ENCODE measurements at regions not wholly inside any gene's neighbourhood (a gene's known extent, or its start where the extent isn't known, plus 50 kb on each side); places are given as distances from the start of the nearest gene placed in this dataset.
"Not testable (repeated sequence)": the region's sequence is repeated elsewhere in the genome, so short reads cannot be mapped to it uniquely, and the experiment has no call there.

DNA sequence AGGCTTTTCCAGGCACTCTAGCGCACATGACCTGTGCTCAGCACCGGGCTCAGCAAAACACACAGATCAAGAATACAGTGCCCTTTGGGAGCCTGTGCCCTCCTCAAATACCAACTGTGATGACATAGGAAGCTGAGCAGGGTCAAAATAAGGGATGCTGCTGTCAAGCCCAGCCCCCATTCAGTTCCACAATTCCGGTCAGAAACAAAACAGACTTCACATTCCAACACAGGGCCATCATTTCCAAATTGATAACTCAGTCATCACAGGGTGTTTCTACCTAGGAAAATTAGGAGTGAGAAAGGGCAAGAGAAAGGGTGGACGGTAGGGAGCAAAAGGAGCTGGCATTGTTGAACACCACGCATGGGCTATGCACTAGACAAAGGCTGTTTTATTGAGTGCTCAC, 158.4 kb upstream of the CCDC54 start:
- no peak overlapping the region for H3K27ac ChIP-seq
- H3K4me3 ChIP-seq (ENCODE audit: low read depth, low read length), result no peak overlapping the region
- TF ChIP-seq, protein P1, sequence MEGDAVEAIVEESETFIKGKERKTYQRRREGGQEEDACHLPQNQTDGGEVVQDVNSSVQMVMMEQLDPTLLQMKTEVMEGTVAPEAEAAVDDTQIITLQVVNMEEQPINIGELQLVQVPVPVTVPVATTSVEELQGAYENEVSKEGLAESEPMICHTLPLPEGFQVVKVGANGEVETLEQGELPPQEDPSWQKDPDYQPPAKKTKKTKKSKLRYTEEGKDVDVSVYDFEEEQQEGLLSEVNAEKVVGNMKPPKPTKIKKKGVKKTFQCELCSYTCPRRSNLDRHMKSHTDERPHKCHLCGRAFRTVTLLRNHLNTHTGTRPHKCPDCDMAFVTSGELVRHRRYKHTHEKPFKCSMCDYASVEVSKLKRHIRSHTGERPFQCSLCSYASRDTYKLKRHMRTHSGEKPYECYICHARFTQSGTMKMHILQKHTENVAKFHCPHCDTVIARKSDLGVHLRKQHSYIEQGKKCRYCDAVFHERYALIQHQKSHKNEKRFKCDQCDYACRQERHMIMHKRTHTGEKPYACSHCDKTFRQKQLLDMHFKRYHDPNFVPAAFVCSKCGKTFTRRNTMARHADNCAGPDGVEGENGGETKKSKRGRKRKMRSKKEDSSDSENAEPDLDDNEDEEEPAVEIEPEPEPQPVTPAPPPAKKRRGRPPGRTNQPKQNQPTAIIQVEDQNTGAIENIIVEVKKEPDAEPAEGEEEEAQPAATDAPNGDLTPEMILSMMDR (IDR thresholded peaks at IDR 0.05; ENCODE audit: low read depth, low read length), result no peak
- DNase-seq, result no peak
- H3K36me3 ChIP-seq, result no peaks in the 10 kb centered on the region
- H3K9me3 ChIP-seq (ENCODE audit: severe bottlenecking), result no peaks in the 10 kb centered on the region
- H3K27me3 ChIP-seq (ENCODE audit: insufficient read depth, low read depth, severe bottlenecking), result no peaks in the 10 kb centered on the region

DNA sequence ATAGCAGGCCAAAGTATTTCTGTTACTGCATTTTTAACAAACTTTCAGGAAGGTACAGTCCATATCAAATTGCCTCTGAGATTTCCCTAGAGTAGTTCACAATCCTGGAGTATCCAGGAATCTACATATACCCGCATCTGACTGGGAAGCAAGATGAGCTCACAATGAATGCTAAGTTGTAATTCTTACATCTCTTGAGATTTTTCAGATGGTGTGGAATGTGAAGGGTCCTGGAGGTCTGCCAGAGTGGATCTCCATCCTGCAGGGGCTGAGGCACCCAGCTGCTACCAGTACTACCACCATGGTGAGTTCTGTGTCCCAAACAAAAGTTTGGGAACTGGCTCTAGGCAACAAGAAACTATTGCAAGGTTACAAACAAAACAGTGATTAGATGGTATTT, 156.7 kb upstream of the CCDC54 start:
- DNase-seq, result no peak
- no peak overlapping the region for H3K4me3 ChIP-seq (ENCODE audit: low read depth, low read length)
- H3K27ac ChIP-seq, result no peak overlapping the region
- H3K27me3 ChIP-seq (ENCODE audit: insufficient read depth, low read depth, severe bottlenecking), result no peaks in the 10 kb centered on the region
- no peaks in the 10 kb centered on the region for H3K36me3 ChIP-seq
- TF ChIP-seq, protein P1 (IDR thresholded peaks at IDR 0.05; ENCODE audit: low read depth, low read length), result no peak
- no peaks in the 10 kb centered on the region for H3K9me3 ChIP-seq (ENCODE audit: severe bottlenecking)

DNA sequence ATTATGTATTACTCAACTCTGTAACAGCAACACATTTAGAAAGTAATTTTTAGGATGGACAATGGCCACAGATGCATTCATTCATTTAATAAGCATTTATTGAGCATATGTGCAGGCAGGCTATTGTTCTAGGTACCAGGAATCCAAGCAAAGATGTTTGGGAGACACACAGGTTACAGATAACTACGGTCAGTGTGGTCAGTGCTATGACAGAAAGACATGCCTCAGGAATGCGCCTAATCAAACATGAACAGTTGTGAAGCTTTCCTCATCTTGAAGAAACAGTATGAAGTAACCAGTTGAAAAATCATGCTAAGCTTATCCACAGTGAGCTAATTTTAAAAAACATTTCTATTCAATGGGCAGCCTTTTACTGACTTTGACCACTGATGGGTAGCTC, 155.4 kb upstream of the CCDC54 start:
- TF ChIP-seq, protein P1 (IDR thresholded peaks at IDR 0.05; ENCODE audit: low read depth, low read length), result no peak
- no peak for DNase-seq

DNA sequence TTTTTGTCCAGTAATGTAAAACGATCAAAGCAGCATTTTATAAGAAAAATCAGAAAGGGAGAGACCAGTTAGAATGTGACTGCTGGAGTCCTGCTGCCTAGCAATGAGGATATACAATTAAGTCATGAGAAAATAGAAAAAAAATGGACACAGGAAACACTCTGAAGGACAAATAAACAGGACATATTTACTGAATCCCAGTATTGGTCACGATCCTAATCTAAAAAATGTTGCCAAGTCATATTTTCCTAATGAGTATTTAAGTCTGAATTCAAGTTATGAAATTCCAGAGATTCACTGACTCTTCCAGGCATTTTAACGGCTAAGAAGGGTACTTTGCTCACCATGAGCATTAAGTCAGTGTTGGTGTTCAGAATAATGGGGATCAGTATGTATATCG, 154.3 kb upstream of the CCDC54 start:
- no peak overlapping the region for H3K27ac ChIP-seq
- TF ChIP-seq, protein P1 (IDR thresholded peaks at IDR 0.05; ENCODE audit: low read depth, low read length), result no peak
- no peak for DNase-seq
- H3K27me3 ChIP-seq (ENCODE audit: insufficient read depth, low read depth, severe bottlenecking), result no peaks in the 10 kb centered on the region
- no peaks in the 10 kb centered on the region for H3K9me3 ChIP-seq (ENCODE audit: severe bottlenecking)
- H3K4me3 ChIP-seq (ENCODE audit: low read depth, low read length), result no peak overlapping the region
- H3K36me3 ChIP-seq, result no peaks in the 10 kb centered on the region

More for the DNA sequence above, 155.4 kb upstream of the CCDC54 start:
- Histone ChIP-seq H3K36me3 (no peaks in the 10 kb centered on the region), H3K27me3 (ENCODE audit: insufficient read depth, low read depth, severe bottlenecking) (no peaks in the 10 kb centered on the region), H3K9me3 (ENCODE audit: severe bottlenecking) (no peaks in the 10 kb centered on the region), H3K4me3 (ENCODE audit: low read depth, low read length) (no peak overlapping the region), H3K27ac (no peak overlapping the region)

DNA sequence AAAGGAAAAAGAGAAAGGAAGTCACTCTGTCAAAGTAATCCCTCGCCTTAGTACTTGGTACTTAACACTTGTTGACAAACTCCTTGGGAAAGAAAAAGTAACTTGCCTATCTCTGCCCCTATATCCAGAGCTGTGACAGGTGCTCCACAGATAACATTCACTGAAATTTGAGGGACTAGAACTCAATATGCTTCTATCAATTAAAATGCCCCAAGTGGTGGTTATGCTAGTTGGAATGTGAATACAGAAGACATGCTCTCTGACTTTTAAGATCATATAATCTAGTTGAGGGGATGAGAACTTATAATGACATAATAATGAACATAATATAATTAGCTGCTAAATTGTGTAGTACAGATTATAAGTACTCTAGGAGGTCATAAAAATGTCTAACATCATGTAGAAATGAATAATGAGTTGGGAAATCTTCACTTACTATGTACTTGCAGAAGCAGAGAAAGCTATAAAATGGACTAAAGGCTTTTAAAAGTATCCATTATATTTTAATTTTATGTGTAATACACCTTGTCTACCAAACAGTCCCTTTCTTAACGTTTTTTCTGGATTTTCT, 153.1 kb upstream of the CCDC54 start:
- Histone ChIP-seq H3K4me3 (ENCODE audit: low read depth, low read length) (no peak overlapping the region), H3K27me3 (ENCODE audit: insufficient read depth, low read depth, severe bottlenecking) (no peaks in the 10 kb centered on the region), H3K27ac (no peak overlapping the region), H3K36me3 (no peaks in the 10 kb centered on the region), H3K9me3 (ENCODE audit: severe bottlenecking) (no peaks in the 10 kb centered on the region)
- no peak for DNase-seq
- TF ChIP-seq, protein P1 (IDR thresholded peaks at IDR 0.05; ENCODE audit: low read depth, low read length), result no peak

DNA sequence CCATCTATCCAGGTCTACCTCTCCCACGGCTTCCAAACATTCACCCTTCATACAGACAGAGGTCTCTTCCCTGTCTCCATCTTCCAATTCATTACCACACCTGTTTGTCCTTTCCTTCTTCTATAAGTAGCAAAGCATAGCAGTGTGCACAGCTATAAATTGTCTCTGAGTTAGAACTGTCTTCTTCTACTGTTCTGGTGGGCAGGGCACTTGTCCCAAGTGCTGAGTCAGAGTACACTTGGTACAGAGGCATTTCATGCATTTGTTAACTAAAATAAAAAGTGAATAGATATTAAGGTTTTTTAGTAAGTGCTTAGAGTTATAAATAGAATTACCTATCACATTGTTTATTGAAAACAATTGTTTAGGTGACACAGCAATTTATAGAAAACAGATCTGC, 150.1 kb upstream of the CCDC54 start:
- H3K36me3 ChIP-seq, result no peaks in the 10 kb centered on the region
- H3K27ac ChIP-seq, result no peak overlapping the region
- no peaks in the 10 kb centered on the region for H3K9me3 ChIP-seq (ENCODE audit: severe bottlenecking)
- TF ChIP-seq, protein P1 (IDR thresholded peaks at IDR 0.05; ENCODE audit: low read depth, low read length), result no peak
- no peak overlapping the region for H3K4me3 ChIP-seq (ENCODE audit: low read depth, low read length)
- DNase-seq, result no peak
- no peaks in the 10 kb centered on the region for H3K27me3 ChIP-seq (ENCODE audit: insufficient read depth, low read depth, severe bottlenecking)

DNA sequence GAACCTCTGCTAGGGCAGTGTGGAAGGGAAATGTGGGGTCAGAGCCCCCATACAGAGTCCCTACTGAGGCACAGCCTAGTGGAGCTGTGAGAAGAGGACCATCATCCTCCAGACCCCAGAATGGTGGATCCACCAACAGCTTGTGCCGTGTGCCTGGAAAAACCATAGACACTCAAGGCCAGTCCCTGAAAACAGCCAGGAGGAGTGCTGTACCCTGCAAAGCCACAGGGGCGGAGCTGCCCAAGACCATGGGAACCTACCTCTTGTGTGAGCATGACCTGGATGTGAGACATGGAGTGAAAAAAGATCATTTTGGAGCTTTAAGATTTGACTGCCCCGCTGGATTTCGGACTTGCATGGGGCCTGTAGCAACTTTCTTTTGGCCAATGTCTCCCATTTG, 143.4 kb upstream of the CCDC54 start:
- not testable (repeated sequence) for H3K36me3 ChIP-seq; H3K4me3 ChIP-seq (ENCODE audit: low read depth, low read length); H3K27ac ChIP-seq; H3K9me3 ChIP-seq (ENCODE audit: severe bottlenecking); H3K27me3 ChIP-seq (ENCODE audit: insufficient read depth, low read depth, severe bottlenecking)
- DNase-seq, result peak; percentile 6
